ENCODE measurements at regions not wholly inside any gene's neighbourhood (a gene's known extent, or its start where the extent isn't known, plus 50 kb on each side); places are given as distances from the start of the nearest gene placed in this dataset.

DNA sequence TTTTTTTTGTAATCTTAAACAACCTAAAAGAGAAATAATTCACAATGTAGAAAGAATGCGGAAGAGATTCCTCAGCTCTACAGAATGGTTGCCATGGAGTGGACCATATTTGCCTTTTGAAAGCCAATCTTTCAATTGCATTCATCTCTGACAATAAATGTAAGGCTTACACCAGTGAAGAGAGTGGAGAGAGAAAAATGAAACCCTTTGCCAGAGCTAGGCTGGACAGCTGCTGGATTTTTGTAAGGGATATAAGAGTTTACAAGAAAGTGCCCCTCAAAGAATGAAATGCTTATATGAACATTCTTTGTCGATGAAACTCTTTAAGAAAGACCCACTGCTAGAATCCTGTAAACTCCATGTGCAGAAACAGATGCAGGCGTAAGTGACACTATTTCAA is 66.0 kb upstream of the FAT1 start:
- no peak for TF ChIP-seq EZH2 (IDR thresholded peaks at IDR 0.05; ENCODE audit: borderline replicate concordance, low read depth, low read length, poor library complexity, severe bottlenecking)
- TF ChIP-seq, protein P1, sequence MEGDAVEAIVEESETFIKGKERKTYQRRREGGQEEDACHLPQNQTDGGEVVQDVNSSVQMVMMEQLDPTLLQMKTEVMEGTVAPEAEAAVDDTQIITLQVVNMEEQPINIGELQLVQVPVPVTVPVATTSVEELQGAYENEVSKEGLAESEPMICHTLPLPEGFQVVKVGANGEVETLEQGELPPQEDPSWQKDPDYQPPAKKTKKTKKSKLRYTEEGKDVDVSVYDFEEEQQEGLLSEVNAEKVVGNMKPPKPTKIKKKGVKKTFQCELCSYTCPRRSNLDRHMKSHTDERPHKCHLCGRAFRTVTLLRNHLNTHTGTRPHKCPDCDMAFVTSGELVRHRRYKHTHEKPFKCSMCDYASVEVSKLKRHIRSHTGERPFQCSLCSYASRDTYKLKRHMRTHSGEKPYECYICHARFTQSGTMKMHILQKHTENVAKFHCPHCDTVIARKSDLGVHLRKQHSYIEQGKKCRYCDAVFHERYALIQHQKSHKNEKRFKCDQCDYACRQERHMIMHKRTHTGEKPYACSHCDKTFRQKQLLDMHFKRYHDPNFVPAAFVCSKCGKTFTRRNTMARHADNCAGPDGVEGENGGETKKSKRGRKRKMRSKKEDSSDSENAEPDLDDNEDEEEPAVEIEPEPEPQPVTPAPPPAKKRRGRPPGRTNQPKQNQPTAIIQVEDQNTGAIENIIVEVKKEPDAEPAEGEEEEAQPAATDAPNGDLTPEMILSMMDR (conservative IDR thresholded peaks at IDR 0.05; ENCODE audit: low read depth, low read length): no peak

Measured in A673 (cell line).